ENCODE measurements at regions not wholly inside any gene's neighbourhood (a gene's known extent, or its start where the extent isn't known, plus 50 kb on each side); places are given as distances from the start of the nearest gene placed in this dataset.

- peak; percentile 77 for ATAC-seq
- H3K27ac ChIP-seq, result peak overlapping the region in 3 of 4 donors; percentile 6 to 67 (median 55)
Observed at GRCh38 chr3:21839592-21839991, 88.6 kb upstream of the ZNF385D start.

GRCh38 chr3:21847005-21847404 is 96.0 kb upstream of the ZNF385D start:
- TF ChIP-seq EP300 (IDR thresholded peaks at IDR 0.05) (no peak), CTCF (IDR thresholded peaks at IDR 0.05) (no peak)
- no peak for ATAC-seq
- Histone ChIP-seq H3K4me3 (no peak overlapping the region), H3K9me3 (no peaks in the 10 kb centered on the region), H3K27ac (no peak overlapping the region), H3K4me1 (no peaks in the 10 kb centered on the region), H3K36me3 (no peaks in the 10 kb centered on the region), H3K27me3 (no peaks in the 10 kb centered on the region)
- WGBS, 2 donors (ENCODE audit: low coverage in 1 of 2), result 78 to 85% methylated on average over 2 of the region's 2 CpGs

More at GRCh38 chr3:21839592-21839991, 88.6 kb upstream of the ZNF385D start:
- 90 to 100% methylated on average over 3 of the region's 3 CpGs for WGBS, 2 donors (ENCODE audit: low coverage in 1 of 2)
- no peaks in the 10 kb centered on the region for H3K9me3 ChIP-seq
- TF ChIP-seq POLR2AphosphoS5 (IDR thresholded peaks at IDR 0.05), result peak; percentile 24
- peak in 2 of 4 experiments; percentile 41 to 47 for TF ChIP-seq CTCF (IDR thresholded peaks at IDR 0.05)
- TF ChIP-seq EP300 (IDR thresholded peaks at IDR 0.05), result no peak
- H3K4me3 ChIP-seq, result no peak overlapping the region
- no peaks in the 10 kb centered on the region for H3K27me3 ChIP-seq
- peaks cover 0 to 7% (median 0%) of the 10 kb centered on the region in 3 donors for H3K4me1 ChIP-seq
- H3K36me3 ChIP-seq, result no peaks in the 10 kb centered on the region

GRCh38 chr3:21859124-21860081 is 108.4 kb upstream of the ZNF385D start:
- Histone ChIP-seq H3K4me1 (no peaks in the 10 kb centered on the region), H3K4me3 (no peak overlapping the region), H3K27me3 (no peaks in the 10 kb centered on the region), H3K27ac (no peak overlapping the region), H3K9me3 (no peaks in the 10 kb centered on the region), H3K36me3 (no peaks in the 10 kb centered on the region)
- no peak for ATAC-seq
- 74 to 76% methylated on average over 9 to 10 of the region's 10 CpGs for WGBS, 2 donors (ENCODE audit: low coverage in 1 of 2)
- no peak for TF ChIP-seq POLR2AphosphoS5 (IDR thresholded peaks at IDR 0.05)
- TF ChIP-seq POLR2A (IDR thresholded peaks at IDR 0.05), result no peak
- no peak for TF ChIP-seq CTCF (IDR thresholded peaks at IDR 0.05)
- no peak for TF ChIP-seq EP300 (IDR thresholded peaks at IDR 0.05)

- H3K36me3 ChIP-seq, result no peaks in the 10 kb centered on the region
- no peak for TF ChIP-seq EP300 (IDR thresholded peaks at IDR 0.05)
- no peak for TF ChIP-seq POLR2A (IDR thresholded peaks at IDR 0.05)
- TF ChIP-seq POLR2AphosphoS5 (IDR thresholded peaks at IDR 0.05), result no peak
- no peak for TF ChIP-seq CTCF (IDR thresholded peaks at IDR 0.05)
- H3K9me3 ChIP-seq, result no peaks in the 10 kb centered on the region
- no peak for ATAC-seq
- 38% methylated on average over 1 of the region's 1 CpG for WGBS, 2 donors (ENCODE audit: low coverage in 1 of 2)
- no peak overlapping the region for H3K4me3 ChIP-seq
- H3K4me1 ChIP-seq, result peaks cover 0 to under 1% (median 0%) of the 10 kb centered on the region in 3 donors
- no peaks in the 10 kb centered on the region for H3K27me3 ChIP-seq
- no peak overlapping the region for H3K27ac ChIP-seq
Observed at GRCh38 chr3:21860082-21860475, 109.1 kb upstream of the ZNF385D start.

GRCh38 chr3:21860657-21861056 is 109.6 kb upstream of the ZNF385D start:
- Histone ChIP-seq H3K27ac (no peak overlapping the region), H3K4me1 (peaks cover 0 to 5% (median 0%) of the 10 kb centered on the region in 3 donors), H3K4me3 (no peak overlapping the region), H3K9me3 (no peaks in the 10 kb centered on the region), H3K27me3 (no peaks in the 10 kb centered on the region), H3K36me3 (no peaks in the 10 kb centered on the region)
- WGBS, 2 donors (ENCODE audit: low coverage in 1 of 2), result 70% methylated on average over 1 of the region's 1 CpG; no CpG with 5 or more reads in 1 of the 2 donors
- ATAC-seq, result no peak
- TF ChIP-seq POLR2AphosphoS5 (IDR thresholded peaks at IDR 0.05) (no peak), CTCF (IDR thresholded peaks at IDR 0.05) (no peak)

Data from gastroesophageal sphincter (tissue), 4 donors.